Islet of Langerhans (tissue), 1 donor: ENCODE measurements at regions not wholly inside any gene's neighbourhood (a gene's known extent, or its start where the extent isn't known, plus 50 kb on each side); places are given as distances from the start of the nearest gene placed in this dataset.

Experiments used
- FAIRE-seq: peaks from one replicate; lab custom pipeline; 2011; peaks lifted over from hg19 to GRCh38; lab: Jason Lieb, UNC

DNA sequence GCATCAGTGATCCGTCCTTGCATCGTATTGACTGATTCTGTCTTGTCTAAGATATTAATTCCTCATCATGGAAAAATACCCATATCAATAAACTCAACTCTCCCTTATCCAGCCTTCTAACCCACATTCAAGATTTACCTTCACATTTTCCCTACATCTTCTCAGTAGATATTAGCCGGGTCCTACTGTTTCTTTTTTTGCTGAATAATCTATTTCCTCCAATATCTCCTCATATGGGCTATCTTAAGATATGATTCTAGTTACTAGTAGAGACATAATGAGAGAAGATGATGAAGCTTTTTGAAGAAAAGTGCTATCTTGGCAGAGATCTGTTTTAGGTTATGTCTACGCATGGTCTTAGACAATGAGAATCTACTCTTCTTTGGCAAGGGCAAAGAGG is 785.8 kb downstream of the BRINP1 start:
- FAIRE-seq: no peak

DNA sequence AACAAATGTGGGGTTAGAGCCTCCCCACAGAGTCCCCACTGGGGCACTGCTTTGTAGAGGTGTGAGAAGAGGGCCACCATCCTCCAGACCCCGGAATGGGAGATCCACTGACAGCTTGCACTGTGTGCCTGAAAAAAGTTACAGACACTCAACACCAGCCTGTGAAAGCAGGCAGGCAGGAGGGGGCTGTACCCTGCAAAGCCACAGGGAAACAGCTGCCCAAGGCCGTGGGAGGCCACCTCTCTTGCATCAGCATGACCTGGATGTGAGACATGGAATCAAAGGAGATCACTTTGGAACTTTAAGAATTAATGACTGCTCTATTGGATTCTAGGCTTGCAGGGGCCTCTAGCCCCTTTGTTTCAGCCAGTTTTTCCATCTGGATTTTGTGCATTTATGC is 782.3 kb downstream of the BRINP1 start:
- no peak for FAIRE-seq

DNA sequence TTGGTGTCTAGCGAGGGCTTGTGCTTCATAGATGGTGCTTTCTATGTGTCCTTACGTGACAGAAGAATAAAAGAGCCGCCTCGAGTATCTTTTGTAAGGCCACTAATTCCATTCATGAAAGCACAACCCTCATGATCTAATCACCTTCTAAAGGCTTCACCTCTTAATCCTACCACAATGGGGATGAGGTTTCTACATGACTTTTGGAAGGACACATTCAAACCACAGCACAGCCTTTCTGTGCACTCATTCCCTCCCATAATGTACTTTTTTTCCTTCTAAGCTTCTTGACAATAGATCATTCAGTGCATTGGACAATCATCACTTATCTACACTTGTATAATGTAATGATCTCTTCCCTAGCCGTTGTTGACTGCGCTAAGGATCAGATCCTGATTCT is 774.8 kb downstream of the BRINP1 start:
- no peak for FAIRE-seq

DNA sequence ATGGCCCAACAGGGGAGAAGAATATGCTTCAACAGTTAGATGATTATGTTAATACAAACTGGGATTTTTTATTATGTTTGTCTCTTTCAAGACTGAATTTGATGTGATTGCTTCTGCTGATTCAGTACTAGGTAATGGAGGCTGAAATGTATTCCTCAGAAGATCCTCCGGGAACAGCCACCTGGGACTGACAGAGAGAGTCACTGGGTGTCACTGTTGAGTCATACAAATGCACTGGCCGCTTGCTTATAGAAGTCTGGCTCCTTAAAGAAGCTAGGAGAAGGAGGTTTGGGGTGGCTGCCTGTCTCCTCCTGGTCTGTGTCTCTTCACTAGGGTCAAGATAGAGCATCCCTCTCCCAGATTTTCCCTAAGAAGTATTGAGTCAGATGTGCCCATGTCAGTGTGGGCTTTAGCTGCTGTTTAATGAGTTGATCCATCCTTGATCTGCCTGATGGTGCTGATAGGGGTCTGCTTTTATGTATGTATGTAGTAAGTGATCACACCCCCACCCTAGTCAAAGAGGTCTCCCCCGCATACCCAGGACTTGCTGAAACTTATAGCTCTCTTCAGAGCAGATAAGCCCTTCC is 773.4 kb downstream of the BRINP1 start:
- FAIRE-seq: no peak

DNA sequence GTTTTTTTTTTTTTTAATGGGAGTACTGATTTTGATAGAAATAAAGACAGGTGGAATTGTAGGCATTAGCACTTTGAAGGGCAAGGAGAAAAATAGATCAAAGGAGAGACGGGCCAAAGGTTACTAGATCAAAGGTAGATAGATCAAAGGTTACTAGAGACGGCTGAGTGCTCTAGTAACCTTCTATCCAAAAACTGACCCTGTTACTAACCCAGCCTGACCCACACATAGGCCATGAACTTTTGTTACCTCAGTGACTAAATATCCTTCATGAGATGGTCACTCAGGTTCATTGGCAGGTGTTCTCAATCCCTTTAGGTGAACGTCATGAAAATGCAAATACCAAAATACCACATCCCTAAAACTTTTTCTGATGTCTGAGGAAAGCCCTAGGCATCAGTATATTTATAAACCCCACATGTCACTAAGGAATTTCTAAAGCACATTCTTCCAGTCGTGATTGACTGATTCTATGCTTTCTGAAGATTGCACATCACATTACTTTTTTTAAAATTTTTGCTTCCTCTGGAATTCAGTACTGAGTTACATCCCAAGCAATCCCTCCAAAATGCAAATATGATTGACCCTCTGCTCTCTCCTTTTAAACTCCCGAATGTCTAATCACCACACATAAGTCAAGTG is 772.7 kb downstream of the BRINP1 start:
- FAIRE-seq: no peak

DNA sequence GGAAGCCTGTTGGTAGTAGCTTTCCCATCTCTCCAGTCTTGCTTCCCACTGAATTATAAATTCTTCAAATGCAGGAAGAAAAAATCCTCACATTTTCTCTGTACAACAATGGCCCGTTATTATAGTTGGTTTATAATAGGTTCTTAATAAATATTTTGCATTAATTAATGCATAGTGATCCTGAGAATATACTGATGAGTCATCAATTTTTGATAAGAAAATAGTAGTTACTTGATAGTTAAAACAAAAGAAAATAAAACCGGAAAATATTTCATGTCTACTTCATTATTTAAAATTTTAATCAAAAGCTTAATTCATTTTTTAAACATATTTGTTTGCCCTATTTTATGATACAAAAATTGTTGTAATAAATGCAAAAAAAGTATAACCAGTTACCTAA is 762.6 kb downstream of the BRINP1 start:
- FAIRE-seq: peak; percentile 51

DNA sequence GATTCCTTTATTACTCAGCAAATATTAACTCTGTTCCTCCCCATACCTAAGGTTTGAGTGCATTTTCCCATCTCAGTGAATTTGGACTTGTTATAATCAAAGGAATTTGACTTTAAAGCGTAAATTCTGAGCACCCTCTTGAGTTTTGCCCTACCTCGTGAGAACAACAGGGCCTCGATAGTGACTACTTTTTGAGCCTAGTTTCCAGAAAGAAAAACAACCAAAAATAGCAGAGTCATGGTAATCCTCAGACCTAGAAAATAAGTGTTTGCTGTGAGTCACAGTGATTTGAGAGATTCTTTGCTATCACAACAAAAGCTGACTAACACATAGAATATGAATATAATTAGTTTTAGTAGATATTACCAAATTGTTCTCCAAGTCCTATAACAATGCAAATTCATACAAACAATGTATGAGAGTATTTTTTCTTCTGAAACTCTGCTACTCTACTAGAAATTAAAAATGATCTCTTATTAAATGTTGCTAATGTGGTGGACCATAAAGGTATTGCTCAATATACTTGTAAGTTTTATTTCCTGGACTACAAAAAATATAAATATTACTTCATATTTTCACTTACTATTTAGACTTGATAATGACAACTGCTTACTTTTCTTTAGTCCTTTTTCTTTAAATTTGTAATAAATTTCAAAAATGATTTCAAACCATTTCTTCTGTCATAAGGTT is 759.7 kb downstream of the BRINP1 start:
- no peak for FAIRE-seq

DNA sequence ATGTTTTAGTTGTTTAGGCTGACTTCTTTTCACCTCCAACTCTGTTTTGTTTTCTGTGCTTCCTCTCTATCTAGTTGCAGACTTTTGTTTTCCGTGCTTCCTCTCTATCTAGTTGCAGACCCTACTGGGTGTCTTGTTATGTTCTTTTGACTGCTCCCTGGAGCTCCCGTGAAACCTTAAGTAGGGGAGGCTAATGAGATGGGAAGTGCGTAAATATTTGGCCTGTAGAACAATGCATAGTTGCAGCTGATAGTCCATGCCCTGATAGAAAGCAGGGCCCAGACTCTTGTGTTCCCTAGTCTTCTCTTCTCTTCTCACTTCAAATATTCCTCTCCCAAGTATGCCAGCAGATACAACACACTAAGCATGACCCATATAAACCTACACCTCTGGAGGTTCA is 757.0 kb downstream of the BRINP1 start:
- no peak for FAIRE-seq

DNA sequence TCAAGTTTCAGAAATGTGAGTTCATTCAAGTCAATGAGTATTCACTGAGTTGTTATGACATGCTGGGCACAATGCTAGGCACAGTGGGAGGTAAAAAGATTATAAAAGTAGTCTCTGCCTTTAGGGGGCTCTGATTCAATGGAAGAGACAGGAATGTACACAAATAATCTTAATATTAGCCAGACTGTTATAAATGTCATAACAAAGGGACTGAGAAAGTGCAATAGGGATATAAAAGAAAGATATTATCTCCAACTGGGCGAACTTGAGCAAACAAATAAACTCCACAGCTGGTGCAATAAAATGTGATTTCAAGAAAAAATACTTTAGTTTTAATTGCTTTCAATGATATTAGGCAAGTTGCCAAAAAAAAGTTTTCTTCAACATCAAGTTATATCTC is 755.2 kb downstream of the BRINP1 start:
- no peak for FAIRE-seq

DNA sequence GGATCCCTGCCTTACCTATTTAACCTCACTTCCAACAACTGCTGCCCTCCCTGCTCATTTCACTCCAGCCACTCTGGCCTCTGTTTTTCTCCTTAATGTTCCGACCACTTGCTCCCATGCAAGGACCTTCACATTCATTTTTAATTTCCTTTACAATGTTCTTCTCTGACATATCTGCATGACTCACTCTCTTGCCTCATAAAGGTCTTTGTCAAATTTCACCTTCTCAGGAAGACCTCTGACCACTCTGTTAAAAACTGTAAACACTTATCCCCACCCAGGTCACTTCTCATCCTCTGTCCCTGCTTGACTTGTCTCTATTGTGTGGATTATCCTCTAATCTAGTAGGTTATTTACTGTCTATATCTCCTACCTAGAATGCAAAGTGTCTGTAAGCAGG is 751.2 kb downstream of the BRINP1 start:
- FAIRE-seq: no peak

DNA sequence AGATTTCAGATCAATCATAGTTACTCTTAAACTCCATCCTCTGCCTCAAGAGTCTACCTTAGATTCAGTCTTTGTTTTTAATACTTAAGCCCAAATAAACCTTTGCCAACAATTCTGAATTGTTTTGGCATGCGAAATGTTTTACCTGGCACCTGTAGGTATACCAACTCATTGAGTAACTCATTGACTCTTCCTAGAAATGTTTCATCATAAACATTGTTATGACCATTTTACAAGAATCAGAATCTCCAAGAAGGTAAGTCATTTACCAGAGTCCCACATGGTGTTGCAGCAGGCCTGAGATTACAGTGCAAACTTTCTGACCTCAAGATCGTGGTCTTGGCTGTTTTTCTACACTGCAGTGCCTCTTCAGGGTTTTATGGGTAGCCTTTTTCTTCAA is 750.4 kb downstream of the BRINP1 start:
- no peak for FAIRE-seq

DNA sequence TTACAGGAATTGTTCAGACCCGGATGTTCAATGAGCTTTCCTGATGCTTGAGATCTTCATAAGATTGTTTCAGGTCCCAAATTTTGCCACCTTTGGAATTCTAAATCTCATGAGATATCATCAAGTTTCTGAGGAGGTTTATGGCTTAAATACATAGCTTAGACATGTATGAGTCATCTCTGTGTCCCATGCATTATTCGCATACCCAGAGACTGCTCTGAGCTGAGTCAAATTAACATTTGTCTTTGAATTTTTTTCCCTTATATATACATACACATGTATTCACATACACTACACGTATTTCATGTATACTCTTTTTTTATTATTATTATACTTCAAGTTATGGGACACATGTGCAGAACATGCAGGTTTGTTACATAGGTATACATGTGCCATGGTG is 744.6 kb downstream of the BRINP1 start:
- FAIRE-seq: no peak

DNA sequence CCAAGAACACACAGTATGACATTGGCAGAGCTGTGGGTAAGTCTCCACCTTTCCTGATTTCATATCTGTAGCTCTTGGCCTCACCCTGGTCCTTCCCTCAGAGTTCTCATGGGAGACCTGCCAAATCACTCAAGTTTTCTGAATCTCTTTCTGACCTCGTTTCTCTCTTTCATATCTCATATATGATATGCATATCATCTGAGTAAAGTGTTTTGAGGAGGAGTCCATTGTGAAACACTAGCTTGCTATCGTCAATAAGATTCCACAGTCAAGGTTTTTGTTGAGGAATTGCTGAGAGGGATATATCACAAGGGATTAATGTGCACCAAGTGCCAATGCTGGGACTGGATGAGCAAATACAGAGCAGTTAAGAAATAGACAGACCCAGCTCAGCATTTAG is 739.2 kb downstream of the BRINP1 start:
- no peak for FAIRE-seq

DNA sequence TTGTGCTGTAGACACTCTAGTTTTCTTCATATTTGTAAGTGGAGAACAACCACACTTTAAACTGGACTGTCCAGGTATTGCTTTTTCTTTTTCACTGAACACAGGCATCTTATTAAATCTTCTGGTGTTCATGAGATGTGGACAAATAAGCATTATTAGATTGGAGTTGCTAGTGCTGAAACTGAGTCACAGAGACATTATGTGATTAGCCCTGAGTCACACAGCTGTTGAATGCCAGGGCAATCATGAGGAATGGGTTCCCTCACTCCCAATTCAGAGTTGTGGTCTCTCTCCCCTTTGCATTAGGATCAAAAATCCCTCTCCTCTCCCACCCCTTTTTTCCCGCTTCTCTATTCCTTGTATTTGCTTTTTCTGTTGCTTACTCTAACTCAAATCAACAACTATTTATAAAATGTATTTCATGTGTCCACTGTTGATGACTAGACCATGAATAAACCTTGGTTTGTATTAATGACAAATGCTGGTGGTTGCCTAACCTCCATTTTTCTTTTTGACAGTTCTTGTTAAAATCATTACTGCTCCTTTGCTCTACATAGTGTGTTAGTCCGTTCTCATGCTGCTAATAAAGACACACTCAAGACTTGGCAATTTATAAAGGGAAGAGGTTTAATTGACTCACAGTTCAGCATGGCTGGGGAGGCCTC is 738.2 kb downstream of the BRINP1 start:
- FAIRE-seq: no peak

DNA sequence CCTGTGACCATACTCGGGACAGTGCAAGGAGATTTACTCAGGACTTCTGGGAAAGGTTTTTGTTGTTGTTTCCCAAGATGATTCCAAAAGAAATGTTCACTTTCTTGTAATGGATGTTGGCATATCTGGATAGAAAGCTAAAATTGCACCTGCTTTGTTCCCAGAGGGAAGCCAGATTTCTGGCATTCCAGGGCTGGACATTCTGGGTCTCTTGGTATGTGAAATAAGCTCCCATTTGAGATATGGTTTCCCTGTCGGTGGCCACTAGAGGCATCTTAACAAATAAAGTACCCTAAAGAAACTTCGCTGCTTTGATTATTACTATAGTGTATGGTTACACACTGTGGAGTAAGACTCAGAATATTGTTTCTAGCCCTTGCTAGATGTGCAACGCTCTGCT is 737.3 kb downstream of the BRINP1 start:
- FAIRE-seq: no peak

DNA sequence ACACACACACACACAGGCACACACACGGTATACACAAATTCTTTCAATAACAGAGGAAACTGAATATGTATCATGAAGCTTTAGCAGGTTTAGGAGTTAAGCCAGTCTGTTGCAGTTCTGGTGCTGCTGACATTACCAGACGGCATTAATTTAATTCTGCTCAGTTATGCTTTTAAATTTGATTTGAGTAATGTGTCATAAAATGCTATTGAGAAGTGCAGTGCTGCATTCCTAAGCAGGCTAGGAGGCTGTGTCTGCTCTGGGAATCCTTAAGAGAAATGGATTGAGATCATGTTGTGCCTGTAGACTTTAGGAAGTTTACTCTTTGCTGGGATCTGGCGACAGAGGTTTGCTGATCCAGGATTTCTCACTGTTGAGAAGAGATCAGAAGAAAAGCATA is 733.8 kb downstream of the BRINP1 start:
- no peak for FAIRE-seq

DNA sequence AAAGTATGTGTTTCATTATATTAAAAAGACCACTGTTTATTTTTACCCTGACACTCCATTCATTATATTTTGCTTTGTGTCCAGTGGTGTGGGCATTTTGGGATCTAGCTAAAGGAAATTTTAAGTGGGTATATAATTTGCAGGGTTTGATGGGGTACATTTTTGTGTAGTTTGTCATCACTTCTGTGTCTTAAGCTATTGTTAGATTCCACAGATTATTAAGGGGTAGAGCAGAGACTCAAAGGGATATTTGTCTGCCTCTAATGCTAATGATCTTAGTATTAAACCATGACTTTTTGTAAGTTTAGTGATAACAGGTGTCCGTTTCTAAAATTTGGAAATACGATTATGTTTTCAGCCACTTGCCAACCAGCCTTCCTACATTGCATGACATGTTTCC is 731.6 kb downstream of the BRINP1 start:
- no peak for FAIRE-seq

DNA sequence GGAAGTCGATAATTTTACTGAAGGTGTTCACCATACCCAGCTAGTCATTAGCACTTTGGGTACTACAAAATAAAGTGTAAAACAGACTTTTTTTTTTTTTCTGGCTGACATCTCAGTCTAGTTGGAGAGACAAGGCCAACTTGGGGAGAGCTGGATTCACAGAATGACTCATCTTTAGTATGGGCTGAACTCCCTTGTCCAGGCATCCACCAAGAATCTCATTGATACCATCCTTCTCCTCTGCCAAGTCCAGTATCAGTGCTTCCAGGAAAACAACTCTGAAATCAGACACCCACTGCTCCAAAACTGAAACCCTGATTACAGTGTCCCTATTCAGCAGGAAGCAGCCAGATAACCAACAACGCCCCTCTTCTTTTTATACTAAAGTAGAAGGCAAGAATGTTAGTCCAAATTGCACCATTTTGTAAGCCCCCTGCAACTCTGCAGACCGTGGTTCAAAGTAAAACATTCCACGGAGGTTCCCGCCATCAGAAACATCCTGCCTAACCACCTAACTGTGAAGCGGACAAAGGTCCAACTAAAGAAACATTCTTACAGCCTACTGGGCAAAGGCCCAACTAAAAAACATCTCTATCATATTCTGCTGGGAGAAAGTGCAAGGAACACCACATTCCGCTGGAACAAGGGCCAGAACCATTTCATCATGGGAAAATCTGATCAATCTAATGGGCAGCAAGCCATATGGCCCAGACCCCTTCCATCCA is 728.2 kb downstream of the BRINP1 start:
- FAIRE-seq: no peak

DNA sequence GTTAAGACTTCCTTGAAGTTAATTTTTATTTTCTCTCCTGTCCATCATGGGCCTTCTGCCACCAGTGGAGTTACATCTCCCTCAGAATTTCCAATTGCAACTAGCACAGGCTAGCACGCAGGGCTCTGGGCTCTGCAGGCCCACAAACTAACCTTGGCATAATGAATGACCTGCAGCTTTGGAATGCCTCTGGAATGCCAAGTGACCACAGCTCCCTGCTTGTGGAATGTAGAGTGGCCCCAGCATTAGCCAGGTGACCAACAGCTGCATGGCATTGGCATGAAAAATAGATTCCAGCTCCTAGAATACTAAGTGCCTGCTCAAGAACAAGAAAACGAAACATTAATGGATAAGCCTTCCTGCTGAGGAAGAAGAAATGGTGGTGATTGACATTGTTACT is 726.1 kb downstream of the BRINP1 start:
- no peak for FAIRE-seq

DNA sequence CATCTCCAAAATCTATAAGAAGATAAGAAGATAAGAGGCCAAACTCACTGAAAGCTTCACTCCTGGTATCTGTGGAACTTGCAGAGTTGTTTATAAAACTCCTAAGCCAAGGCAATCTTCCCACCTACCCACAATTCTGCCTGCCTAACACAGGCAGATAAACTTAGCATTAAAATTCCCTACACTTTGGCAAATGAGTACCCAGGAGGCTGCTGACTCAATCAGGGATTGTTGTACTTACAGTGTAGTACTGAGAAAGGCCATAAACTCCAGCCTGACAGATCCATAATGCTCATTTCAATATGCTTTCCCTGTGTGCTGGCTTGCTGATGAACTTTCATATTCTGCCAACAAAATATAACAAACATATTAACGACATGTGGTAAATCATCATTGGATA is 725.2 kb downstream of the BRINP1 start:
- no peak for FAIRE-seq

DNA sequence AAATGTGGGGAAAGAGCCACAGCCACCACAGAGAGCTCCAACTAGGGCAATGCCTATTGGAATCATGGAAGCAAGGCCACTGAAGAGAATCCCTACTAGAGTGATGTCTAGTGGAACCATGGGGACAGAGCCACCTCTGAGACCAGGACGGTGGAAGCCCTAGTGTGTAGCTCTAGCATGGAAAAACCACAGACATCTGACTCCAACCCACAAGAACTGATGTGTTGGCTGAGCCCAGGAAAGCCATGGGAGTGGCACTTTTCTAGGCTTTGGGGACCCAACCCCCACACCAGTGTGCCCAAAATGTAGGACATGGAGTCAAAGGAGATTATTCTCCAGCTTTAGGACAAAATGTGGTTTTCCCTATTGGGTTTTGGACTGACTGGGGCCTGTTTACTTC is 721.9 kb downstream of the BRINP1 start:
- no peak for FAIRE-seq

DNA sequence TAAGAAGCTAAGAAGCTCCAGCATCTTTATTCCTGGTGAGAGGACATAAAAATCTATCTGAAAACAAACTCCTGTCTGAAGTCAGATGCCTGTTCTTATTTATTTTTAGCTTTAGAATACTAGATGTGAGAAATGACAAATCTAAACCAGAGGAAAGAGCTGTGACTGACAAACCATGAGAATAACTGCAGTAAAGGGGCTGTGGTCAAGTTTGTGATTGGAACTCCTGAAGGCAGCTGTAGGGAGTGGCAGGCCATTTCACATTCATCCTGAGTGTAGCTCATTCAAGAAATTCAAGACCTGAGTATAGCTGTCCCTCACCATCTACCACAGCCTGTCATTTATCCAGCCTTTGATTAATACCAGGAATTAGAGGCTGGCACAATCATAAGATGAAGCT is 718.8 kb downstream of the BRINP1 start:
- FAIRE-seq: no peak

DNA sequence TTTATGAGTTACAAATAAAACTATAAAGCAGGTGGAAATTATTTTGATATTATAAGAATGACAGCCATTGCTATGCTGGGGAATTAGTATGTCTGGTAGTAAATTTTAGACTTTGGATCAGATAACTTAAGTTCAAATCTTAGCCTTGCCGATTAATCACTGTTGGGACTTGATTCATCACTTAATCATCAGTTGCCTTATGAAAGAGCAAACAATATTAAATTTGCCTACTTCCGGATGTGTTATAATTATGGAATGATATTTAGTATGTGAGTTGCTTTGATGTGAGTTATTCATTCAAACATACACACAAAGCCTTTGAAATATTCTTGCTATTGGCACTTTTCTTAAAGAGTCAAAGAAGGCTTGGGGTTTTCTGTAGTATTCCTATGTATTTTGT is 717.7 kb downstream of the BRINP1 start:
- FAIRE-seq: no peak
